Daoy (cell line): ENCODE measurements at regions not wholly inside any gene's neighbourhood (a gene's known extent, or its start where the extent isn't known, plus 50 kb on each side); places are given as distances from the start of the nearest gene placed in this dataset.
A peak's percentile ranks its signal among the peaks of the same experiment; 100 is the strongest.

ENCODE experiments used
- DNase-seq: peaks from one replicate; pipeline ENCODE4 v3.0.0-alpha.2; 2015; ENCODE audit warnings: low read depth

DNA sequence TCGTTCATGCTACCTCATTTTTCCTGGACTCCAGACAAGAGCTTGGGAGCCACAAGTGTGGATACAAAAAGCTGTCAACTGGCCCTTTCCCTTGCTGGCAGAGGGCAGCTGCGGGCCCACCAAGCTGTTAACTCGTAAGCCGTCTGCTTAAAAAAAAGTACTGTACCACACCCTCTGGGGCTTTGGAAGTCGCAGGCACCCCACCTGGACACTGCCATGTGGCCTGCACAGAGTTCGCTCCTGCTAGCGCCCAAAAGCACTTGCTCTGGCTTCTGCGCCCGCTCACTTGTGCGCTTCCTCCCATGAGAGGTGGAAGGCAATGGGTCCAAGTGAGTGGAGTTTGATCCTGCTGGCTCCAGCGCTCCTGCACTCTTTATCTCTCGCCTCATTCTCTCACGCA is 476.4 kb upstream of the FSTL5 start:
- DNase-seq: no peak

DNA sequence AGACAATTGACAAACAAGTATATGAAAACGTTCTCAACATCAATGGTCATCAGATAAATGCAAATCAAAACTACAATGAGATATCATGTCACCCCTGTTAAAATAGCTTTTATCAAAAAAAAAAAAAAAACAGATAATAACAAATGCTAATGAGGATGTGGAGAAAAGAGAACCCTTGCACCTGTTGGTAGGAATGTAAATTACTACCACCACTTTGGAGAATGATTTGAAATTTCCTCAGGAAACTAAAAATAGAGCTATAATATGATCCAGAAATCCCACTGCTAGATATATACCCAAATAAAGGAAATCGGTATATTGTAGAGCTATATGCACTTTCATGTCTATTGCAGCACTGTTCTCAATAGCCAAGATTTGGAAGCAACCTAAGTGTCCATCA is 470.6 kb upstream of the FSTL5 start:
- no peak for DNase-seq

DNA sequence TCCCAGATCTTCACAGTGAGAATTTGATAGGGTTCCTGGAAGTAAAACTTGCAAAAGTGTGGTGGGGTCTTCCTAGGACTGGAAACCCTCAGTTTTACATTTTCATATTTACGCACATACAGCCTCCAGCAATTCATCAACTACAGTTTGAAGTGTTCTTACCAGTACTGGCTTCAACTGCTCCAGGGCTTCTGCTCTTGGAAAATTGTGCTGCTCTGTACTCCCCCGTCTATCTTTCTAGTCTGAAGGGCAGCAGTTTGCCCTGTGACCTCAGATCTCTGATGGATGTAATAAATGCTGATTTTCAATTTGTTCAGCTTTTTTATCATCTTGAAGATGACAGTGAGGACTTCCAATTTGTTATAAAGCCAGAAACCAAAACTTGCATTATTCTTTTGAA is 458.9 kb upstream of the FSTL5 start:
- DNase-seq: no peak

DNA sequence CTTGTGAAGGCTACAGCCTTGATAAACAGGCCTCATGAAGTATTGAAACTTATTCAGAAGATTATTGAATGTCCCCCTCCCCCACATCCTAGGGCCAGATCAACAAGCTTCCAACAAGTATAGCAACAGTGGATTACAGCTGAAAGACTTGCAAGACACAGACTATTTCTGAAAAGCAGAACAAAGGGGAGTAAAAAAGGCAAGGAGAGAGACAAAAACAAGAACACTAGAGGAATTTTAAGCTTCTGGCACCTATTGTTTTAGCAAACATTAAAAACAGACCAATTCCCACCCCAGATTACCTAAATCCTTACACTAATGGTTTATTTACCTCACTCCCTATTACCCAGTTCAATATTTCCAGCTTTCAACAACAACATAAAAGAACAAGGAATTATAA is 446.3 kb upstream of the FSTL5 start:
- DNase-seq: no peak

DNA sequence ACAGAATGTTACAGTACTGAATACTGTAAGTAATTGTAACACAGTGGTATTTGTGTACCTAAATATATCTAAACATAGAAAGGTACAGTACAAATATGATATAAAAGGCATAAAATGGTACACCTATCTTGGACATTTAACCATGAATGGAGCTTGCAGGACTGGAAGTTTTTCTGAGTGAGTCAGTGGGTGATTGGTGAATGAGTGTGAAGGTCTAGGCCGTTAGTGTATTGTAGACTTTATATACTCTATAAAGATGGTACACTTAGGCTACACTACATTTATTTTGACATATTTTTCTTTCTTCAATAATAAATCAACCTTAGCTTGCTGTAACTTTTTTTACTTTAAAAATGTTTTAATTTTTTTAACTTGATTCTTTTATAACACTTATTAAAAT is 422.5 kb upstream of the FSTL5 start:
- no peak for DNase-seq

DNA sequence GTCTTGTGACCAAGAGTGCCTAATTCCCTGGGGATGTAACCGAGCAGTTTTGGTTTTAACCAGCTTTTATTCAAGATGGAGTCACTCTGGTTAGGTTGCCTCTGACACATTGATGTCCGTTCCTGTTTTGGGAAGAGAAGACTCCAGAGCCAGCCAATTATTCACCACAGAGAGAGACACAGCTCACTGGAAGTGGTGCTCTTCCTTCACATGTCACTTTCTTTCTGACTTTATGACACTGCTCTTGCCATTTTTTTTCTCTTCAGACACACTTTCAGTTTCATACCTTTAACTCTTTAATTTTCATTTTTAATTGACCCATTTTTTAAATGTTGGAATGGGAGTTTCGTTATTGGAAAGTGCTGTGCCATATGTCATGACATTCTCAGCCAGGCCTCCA is 418.4 kb upstream of the FSTL5 start:
- no peak for DNase-seq

DNA sequence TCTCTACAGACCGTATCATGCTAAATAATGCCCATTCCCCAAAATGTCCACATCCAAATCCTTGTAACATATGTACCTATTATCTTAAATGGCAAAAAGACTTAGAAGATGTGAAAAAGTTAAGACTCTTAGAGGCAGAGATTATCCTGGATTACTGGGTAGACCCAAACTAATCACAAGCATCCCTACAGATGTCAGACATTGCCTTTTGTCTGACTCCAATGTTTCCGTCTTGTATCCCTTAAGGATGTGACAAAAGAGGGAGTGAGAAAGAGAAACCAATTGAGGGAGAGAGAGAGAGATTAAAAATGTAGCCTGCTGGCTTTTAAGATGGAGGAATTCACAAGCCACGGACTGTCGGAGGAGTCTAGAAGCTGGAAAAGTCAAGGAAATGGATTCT is 401.9 kb upstream of the FSTL5 start:
- DNase-seq: no peak

DNA sequence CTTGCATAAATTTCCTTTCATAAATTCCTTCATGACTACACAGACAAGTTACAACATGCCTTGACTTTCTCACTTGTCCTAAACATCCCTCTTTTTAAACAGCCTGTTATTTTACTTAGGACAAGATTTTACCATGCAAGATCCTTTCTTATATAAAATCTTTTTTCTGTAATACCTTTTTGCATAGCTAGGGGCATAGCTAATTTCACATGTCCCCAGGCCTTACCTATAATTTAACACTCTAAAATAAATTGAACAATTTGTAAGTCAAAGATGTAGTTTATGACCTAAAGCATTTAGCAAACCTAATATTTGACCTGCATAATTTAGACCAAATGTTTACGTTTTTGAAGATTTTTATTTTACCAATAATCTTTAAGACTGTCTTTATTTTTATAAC is 396.3 kb upstream of the FSTL5 start:
- no peak for DNase-seq

DNA sequence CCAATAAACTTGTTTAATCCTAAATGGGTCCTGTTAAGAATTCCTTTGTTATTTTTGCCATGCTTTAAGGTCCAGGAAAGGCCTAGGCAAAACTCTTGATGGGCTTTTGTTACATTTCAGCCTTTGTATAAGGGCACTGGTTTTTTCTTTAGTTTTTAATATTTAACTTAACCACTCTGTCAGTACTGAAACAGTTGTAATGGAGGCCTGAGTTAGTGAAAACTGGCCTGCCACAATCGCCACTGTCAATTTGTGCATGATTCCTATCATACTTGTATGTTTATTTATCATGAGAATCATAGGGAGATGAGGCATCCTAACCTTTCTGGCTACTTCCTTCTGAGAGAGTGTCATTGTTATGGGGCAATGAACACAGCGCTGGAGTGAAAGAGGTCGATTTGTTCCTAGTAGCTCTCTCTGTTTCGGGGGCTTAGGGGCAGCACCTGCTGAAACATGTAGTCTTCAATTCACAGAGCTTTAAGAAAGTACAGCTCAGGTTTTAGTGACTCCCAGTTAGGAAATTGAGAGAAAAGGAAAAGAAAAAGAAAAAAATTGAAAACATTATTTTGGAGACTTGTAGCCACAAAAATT is 393.8 kb upstream of the FSTL5 start:
- no peak for DNase-seq

DNA sequence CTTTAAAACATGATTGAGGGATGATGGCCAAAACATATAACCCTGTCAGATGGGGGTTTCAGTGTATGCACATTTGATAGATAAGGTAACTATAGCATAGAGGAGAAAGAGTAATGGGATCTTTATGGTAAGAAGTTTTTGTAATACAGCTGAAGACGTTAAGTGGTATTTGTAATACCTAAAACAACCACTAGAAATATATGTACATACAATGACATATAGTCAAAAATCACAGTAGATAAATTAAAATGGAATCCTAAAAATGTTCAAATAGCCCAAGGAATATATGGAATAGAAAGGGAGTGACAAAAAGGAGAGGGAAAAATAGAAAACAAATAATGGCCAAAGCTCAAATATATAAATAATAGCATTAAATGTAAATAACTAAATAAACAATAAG is 371.3 kb upstream of the FSTL5 start:
- DNase-seq: no peak

DNA sequence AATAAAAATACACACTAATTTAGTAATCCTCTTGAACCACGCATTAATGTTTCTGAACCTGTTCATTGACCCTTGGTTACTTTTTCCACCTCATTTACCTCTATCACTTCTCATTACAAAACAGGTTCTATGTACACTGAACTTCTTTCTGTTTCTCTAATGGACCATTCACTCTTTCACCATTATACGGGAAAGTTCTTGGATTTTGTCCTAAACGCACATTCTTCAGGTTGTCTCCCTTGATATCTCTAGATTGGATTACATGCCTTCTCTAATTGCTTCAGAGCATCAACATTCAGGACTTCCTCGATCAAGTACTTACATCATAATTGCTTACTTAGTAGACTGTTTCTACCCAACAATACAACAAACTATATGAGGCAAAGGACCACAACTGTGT is 359.4 kb upstream of the FSTL5 start:
- DNase-seq: no peak

DNA sequence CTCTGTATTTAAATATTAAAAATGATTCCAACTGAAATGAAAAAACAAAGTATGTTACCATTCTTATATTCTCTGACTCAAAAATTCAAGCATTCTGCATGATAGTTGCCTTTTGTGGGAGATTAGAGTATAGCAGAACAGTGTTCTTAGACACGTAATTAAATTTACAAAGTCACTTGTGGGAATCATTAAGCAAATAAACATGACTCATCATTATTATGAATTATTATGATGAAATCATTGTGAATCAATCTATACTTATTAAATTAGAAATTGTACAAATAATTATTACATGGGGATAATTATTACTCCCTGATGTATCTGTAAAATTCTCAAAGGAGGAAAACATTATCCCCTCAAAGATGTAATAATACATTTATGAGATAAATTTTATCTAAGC is 358.9 kb upstream of the FSTL5 start:
- DNase-seq: no peak

DNA sequence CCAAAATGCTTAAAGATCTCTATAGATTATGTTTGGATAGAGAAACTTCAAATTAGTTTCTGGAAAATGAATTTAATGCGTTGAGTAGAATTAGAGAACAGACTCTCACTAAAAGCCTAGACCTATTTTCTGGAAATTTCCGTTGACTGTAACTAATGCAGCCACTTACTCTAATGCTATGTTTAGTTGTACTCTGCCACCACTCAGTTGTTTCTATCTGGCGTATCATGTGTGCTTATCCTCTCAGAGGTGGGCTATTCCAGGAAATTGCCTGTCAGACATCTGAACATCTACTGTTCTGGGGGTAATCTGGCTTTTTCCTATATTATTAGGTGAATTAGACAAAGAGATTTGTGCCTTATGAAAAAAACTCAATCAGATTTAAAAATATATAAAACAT is 347.1 kb upstream of the FSTL5 start:
- DNase-seq: no peak

DNA sequence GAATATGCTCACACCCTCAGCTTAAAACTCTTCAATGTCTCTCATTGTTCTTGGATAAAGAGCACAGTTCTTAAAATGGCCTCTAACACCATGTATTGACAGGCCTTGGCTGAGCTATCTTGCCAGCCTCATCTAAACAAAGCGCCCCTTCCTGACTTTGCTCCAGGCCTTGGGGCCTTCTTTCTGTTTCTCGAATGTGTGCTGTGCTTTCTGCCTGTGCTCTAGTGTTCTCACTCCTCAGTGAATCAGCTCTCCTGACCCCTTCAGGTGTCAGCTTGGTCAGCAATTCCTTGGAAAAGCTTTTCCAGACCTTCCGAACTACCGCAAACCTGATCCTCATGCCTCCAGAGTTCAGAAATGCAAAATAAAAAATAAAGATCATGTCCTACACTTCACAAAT is 346.3 kb upstream of the FSTL5 start:
- DNase-seq: no peak

DNA sequence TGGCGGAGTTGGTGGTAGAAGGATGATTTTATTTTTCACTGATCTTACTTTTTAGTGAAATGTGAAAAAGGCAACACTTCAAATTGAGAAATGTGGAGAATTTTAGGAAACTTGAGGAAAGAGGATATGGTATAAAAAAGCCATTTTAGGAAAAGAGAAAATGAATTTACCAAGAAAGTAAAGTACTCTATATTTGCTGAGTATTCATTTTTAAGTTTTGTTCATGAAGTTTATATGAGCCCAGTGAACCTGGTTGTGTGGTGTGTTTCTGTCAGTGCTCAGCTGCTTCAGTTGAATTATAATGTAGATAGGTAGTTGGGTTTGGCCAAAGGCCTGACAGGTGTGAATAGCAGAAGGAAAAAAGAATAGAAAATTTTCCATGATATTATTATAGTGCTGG is 345.5 kb upstream of the FSTL5 start:
- DNase-seq: no peak

DNA sequence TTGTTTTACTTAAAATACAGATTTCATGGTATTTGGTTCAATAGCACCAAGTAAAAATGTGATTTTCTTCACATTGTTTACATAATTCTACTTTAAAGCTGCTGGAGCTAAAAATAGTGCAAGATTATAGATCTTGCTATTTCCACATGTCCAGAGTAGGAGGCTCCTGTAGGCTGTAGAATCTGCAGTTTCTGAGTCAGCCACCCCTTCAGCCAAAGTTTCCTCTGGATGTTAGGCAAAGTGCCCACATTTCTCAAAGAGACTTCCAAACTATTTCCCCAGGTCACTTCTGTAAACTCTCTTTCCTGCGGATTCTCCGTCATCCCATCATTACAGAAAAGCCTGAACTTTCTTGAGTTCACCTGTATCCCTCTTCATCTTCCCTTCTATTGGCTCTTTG is 342.5 kb upstream of the FSTL5 start:
- peak; percentile 0 for DNase-seq

DNA sequence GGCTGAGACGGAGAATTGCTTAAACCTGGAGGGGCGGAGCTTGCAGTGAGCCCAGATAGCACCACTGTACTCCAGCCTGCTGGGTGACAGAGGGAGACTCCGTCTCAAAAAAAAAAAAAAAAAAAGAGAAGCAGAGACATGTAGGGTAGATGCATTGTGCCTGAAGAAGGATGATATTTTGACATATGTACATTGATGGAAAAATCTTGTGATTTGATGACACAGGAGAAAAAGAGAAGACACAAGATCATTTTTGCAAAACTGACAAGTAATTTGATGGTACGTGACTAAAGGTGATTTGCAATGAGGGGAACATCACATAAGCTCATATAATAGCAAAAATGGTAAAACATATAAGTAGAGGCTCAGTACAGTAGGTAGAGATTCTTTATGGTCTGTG is 340.1 kb upstream of the FSTL5 start:
- DNase-seq: no peak

DNA sequence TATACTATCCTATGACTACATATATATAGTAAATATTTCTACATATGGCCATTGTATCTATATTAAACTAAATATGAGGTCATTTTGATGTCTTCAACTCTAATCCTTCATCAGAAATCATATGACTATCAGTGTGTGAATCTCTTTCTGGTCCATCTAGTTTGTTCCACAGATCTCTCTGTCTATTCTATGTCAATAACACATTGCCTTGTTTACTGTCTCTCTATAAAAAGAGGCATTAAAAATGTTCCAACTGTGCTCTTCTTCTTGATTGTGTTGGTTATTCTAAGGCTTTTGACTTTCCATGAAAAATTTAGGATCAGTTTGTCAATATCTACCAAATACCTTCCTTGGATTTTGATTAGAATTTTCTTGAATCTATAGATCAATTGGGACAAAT is 338.3 kb upstream of the FSTL5 start:
- DNase-seq: no peak

DNA sequence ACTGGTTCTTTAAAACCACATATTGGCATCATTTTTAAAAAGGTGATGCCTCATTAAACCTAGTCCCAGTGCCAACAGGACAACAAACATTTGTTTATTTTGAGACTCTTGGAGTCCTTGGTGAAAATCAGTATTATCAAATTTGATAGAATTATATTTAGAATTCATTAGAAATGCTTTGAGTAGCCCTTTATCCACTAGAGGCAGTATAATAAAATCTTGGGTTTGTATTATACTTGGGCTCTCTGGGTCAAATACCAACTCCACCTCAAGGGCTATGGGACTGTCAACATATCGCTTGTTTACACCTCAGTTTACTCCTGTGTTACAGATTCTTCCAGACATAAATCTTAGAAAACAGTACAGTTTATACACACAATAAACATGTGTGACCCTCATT is 335.7 kb upstream of the FSTL5 start:
- DNase-seq: no peak

DNA sequence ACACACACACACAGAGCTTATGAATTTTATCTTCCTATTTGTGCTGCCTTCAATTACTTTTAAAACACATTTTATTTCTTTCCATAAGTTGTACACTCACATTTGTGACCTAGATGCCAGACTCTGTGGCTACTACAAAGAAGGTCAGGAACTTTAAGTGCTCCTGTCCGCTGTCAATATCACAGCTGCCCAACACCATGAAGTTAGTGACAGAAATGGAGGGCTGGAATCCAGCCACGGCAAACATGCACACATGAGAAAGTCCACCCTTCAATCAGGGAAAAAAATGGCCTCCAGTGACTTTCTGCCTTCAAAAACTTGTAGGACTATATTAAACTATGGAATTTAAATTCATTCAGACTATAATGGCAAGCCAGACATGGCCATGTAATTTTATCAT is 334.4 kb upstream of the FSTL5 start:
- no peak for DNase-seq

DNA sequence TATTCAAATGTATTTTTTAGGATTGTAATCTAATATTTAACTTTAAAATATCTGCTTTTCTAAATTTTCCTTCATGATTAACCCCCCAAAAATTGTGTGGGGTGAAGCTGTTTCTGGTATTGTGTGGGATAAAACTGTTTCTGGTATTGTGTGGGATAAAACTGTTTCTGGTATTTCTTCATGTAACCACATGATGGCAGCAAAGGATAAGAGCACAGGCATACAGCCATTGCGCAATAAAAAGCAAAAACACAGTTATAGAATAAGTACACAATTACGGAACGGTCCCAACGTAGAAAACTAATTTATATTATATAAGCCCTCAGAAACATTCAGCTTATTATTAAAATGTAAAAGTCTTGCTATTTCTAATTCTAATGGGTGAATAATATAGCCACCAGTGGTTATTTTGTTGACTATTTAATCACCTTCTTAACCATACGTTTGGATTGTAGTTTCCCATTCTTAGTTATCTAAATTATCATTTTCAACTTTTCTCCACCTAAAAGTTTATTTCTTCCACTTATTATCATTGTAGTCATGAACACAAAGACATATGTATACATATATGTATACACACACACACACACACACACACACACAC is 333.9 kb upstream of the FSTL5 start:
- DNase-seq: peak; percentile 4

DNA sequence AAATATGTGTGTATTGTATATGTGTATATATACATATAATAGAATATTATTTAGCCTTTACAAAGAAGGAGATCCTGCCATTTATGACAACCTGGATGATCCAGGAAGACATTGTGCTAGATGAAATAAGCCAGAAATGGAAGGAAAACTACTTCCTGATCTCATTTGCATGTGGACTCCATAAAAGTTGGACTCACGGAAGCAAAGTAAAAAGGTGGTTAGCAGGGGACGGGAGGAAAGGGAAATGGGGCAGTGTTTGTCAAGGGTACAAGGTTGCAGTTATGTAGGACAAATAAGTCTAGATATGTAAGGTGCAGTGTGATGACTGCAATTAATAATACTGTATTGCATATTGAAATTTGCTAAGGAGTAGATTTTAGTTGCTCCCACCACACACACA is 331.1 kb upstream of the FSTL5 start:
- no peak for DNase-seq

DNA sequence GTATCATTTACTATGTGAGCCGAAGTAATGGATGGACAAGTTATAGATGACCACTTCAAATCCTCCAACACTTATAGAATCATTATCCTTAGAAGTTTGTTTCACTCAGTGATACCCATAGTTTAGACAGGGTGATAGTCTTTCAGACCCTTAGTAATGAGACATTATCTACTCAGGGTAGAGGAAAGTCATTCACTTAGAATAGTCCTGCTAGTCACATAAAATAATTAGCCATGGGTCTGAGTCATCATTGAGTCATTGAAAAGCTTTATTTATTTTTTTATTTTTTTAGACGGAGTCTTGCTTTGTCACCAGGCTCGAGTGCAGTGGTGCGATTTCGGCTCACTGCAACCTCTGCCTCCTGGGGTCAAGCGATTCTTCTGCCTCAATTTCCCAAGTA is 321.7 kb upstream of the FSTL5 start:
- DNase-seq: peak; percentile 17

DNA sequence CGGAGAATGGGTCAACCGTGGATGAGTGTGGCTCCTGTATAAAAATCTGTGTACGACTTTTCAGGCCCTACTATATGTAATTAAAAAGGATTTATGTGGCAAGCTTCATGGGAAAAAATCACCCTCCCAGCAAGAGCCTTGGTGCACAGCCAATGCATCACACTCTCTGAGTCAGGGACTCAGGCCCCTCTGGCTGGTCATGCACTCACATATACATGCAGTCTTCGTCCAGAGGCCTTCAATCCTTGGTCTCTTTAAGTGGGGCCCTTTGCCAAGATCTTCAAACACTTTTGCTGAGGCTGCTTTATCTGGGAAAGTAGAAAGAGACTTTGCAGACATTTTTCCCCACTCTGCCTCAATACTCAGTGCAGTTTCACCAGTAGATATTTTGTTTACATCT is 311.4 kb upstream of the FSTL5 start:
- DNase-seq: no peak

DNA sequence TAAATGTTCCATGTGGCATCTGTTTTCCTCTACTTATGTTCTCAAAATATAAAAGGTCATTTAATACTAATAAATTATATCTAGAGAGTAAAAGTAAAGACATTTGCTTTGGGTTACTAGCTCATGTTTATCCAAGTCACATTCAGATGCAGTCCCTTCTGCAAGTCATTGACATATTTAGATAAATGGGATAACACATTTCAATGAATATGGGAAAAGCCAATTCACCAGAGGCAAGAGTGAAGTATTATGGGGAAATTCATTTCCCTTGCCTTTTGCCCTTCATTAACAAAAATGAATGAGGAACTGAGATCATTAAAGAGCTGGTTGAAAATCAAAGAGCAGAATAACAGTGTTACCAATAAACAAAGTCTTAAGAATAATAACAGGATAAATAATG is 306.2 kb upstream of the FSTL5 start:
- DNase-seq: no peak
